CD8-positive, alpha-beta memory T cell (primary cell): ENCODE measurements at regions not wholly inside any gene's neighbourhood (a gene's known extent, or its start where the extent isn't known, plus 50 kb on each side); places are given as distances from the start of the nearest gene placed in this dataset.
"Not testable (repeated sequence)": the region's sequence is repeated elsewhere in the genome, so short reads cannot be mapped to it uniquely, and the experiment has no call there.

Source experiments
- CTCF ChIA-PET: fragments of 350-600 bp; sonication (Branson Sonifier 250); formaldehyde crosslinking; loops from one replicate; lab custom pipeline; 2021; ENCODE audit warnings: antibody characterized with exemption; lab: Charles Lee
- POLR2A ChIA-PET: fragments of 350-600 bp; sonication (Branson Sonifier 250); formaldehyde crosslinking; loops from one replicate; lab custom pipeline; 2021; ENCODE audit warnings: antibody characterized with exemption; lab: Charles Lee
- DNase-seq, 5 donors: peaks; one replicate each; pipeline versions ENCODE4 v3.0.0 to v3.0.0-alpha.2; 2020 to 2022; ENCODE audit warnings: mixed read lengths in 1 of 5
- H3K27ac ChIP-seq: one replicate; pipeline ENCODE4 v1.7.0; 2013; ENCODE audit warnings: low read depth, mild to moderate bottlenecking, low read length, moderate library complexity
- H3K27me3 ChIP-seq: 2 replicates; pipeline ENCODE4 v1.7.0; 2013; ENCODE audit warnings: low read length, mild to moderate bottlenecking; ENCODE audit not compliant: insufficient read depth, poor library complexity, severe bottlenecking
- H3K36me3 ChIP-seq: 2 replicates; pipeline ENCODE4 v1.7.0; 2013; ENCODE audit warnings: mild to moderate bottlenecking, low read length, moderate library complexity; ENCODE audit not compliant: insufficient read depth
- H3K4me1 ChIP-seq: 2 replicates; pipeline ENCODE4 v1.7.0; 2013; ENCODE audit warnings: mild to moderate bottlenecking, low read length, moderate library complexity; ENCODE audit not compliant: insufficient read depth
- H3K4me3 ChIP-seq: 2 replicates; pipeline ENCODE4 v1.7.0; 2013; ENCODE audit warnings: mild to moderate bottlenecking, low read length
- H3K9me3 ChIP-seq: 2 replicates; pipeline ENCODE4 v1.7.0; 2013; ENCODE audit warnings: mild to moderate bottlenecking, low read length
- H3K27ac Mint-ChIP-seq, 8 donors: one replicate each; pipeline ENCODE4 v1.8.0; 2020 to 2021; ENCODE audit warnings: mixed read lengths in 8 of 8, mild to moderate bottlenecking in 6 of 8, inconsistent platforms in 3 of 8, moderate library complexity in 3 of 8
- H3K27me3 Mint-ChIP-seq, 2 donors: one replicate each; pipeline ENCODE4 v1.8.0; 2020 to 2021; ENCODE audit warnings: mixed read lengths in 2 of 2, mild to moderate bottlenecking in 1 of 2, moderate library complexity in 1 of 2
- H3K36me3 Mint-ChIP-seq, 3 donors: one replicate each; pipeline ENCODE4 v1.8.0; 2020 to 2021; ENCODE audit warnings: mixed read lengths in 3 of 3, inconsistent platforms in 1 of 3, mild to moderate bottlenecking in 1 of 3
- H3K4me1 Mint-ChIP-seq, 3 donors: one replicate each; pipeline ENCODE4 v1.8.0; 2020 to 2021; ENCODE audit warnings: mixed read lengths in 3 of 3, inconsistent platforms in 1 of 3, mild to moderate bottlenecking in 1 of 3
- H3K4me3 Mint-ChIP-seq, 7 donors: one replicate each; pipeline ENCODE4 v1.8.0; 2020 to 2021; ENCODE audit warnings: mixed read lengths in 7 of 7, mild to moderate bottlenecking in 6 of 7, moderate library complexity in 4 of 7, inconsistent platforms in 2 of 7
- H3K9me3 Mint-ChIP-seq, 5 donors: one replicate each; pipeline ENCODE4 v1.8.0; 2020 to 2022; ENCODE audit warnings: mixed read lengths in 5 of 5, mild to moderate bottlenecking in 3 of 5, moderate library complexity in 2 of 5, inconsistent platforms in 1 of 5

GRCh38 chr6:93676581-93676980 is 257.2 kb upstream of the EPHA7 start:
- H3K27ac Mint-ChIP-seq = no peak overlapping the region
- DNase-seq = no peak
- H3K4me1 Mint-ChIP-seq = no peaks in the 10 kb centered on the region
- H3K9me3 Mint-ChIP-seq = peaks cover 0 to 6% (median 0%) of the 10 kb centered on the region in 5 donors
- H3K36me3 Mint-ChIP-seq = no peaks in the 10 kb centered on the region
- no peaks in the 10 kb centered on the region for H3K4me1 ChIP-seq
- H3K27me3 Mint-ChIP-seq = no peaks in the 10 kb centered on the region
- ChIA-PET POLR2A (no interaction called here), CTCF (no interaction called here)
- H3K9me3 ChIP-seq = no peaks in the 10 kb centered on the region
- H3K27me3 ChIP-seq = no peaks in the 10 kb centered on the region
- H3K36me3 ChIP-seq = no peaks in the 10 kb centered on the region
- H3K27ac ChIP-seq = no peak overlapping the region
- no peak overlapping the region for H3K4me3 Mint-ChIP-seq
- H3K4me3 ChIP-seq = no peak overlapping the region

DNA sequence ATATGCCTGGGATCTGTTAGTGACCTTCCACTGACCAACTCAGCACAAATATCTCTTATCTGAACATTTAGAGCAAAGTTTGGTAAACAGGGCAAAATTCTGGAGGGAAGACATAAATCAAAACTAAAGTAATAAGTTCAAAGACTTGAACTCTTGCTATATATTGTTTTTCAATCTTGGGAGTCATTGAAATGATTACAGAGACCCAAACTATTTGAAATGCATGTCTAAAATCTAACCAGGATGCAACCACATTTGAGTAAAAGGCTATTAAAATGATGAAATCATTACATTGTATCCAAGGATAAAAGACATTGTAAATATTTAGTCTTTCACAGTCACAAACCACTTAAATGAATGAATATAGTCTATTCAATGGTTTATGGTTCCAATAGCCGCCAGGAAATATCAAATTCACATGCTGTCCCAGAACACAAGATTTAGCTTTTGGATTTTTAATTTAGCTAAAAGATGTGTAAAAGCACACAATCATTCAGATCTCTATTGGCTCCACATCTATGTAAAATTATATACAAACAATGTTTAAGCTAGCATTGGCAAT is 256.6 kb upstream of the EPHA7 start:
- Mint-ChIP-seq H3K4me3 (no peak overlapping the region), H3K9me3 (peaks cover 0 to 5% (median 2%) of the 10 kb centered on the region in 5 donors), H3K36me3 (no peaks in the 10 kb centered on the region), H3K27ac (no peak overlapping the region), H3K27me3 (no peaks in the 10 kb centered on the region), H3K4me1 (no peaks in the 10 kb centered on the region)
- Histone ChIP-seq H3K27me3 (no peaks in the 10 kb centered on the region), H3K27ac (no peak overlapping the region), H3K9me3 (no peaks in the 10 kb centered on the region), H3K4me3 (no peak overlapping the region), H3K36me3 (no peaks in the 10 kb centered on the region), H3K4me1 (no peaks in the 10 kb centered on the region)
- no peak for DNase-seq
- ChIA-PET POLR2A (no interaction called here), CTCF (no interaction called here)

GRCh38 chr6:93663111-93663510 is 243.8 kb upstream of the EPHA7 start:
- CTCF ChIA-PET = no interaction called here
- Histone ChIP-seq H3K4me3 (no peak overlapping the region), H3K27me3 (no peaks in the 10 kb centered on the region), H3K4me1 (no peaks in the 10 kb centered on the region), H3K36me3 (no peaks in the 10 kb centered on the region), H3K9me3 (no peaks in the 10 kb centered on the region), H3K27ac (no peak overlapping the region)
- H3K9me3 Mint-ChIP-seq = peaks cover 2 to 16% (median 3%) of the 10 kb centered on the region in 5 donors
- no peaks in the 10 kb centered on the region for H3K36me3 Mint-ChIP-seq
- H3K27me3 Mint-ChIP-seq = no peaks in the 10 kb centered on the region
- no peak overlapping the region for H3K27ac Mint-ChIP-seq
- no peak for DNase-seq
- H3K4me3 Mint-ChIP-seq = no peak overlapping the region
- POLR2A ChIA-PET = no interaction called here
- no peaks in the 10 kb centered on the region for H3K4me1 Mint-ChIP-seq

GRCh38 chr6:93654548-93654947 is 235.2 kb upstream of the EPHA7 start:
- CTCF ChIA-PET = no interaction called here
- H3K27ac Mint-ChIP-seq = no peak overlapping the region

DNA sequence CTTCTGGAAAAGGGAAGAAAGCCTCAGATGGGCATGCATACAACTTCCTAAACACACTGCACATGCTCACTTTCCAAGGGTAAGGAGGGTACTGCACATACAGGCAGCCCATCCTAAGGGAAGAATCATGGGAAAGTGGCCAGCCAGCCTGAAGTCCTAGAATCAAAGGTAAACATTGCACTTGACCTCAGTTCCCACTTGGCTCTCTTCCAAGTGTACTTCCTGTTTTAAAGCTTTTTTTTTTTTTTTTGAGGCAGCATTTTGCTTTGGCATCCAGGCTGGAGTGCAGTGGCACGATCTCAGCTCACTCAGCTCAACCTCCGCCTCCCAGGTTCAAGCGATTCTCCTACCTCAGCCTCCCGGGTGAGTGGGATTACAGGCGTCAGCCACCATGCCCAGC is 225.3 kb upstream of the EPHA7 start:
- POLR2A ChIA-PET = no interaction called here
- no peaks in the 10 kb centered on the region for H3K36me3 ChIP-seq
- Mint-ChIP-seq H3K9me3 (peaks cover 5 to 28% (median 10%) of the 10 kb centered on the region in 5 donors), H3K27ac (no peak overlapping the region), H3K27me3 (no peaks in the 10 kb centered on the region), H3K4me3 (no peak overlapping the region), H3K4me1 (no peaks in the 10 kb centered on the region), H3K36me3 (no peaks in the 10 kb centered on the region)
- no peak overlapping the region for H3K4me3 ChIP-seq
- CTCF ChIA-PET = no interaction called here
- H3K4me1 ChIP-seq = no peaks in the 10 kb centered on the region
- no peak overlapping the region for H3K27ac ChIP-seq
- no peak for DNase-seq
- no peaks in the 10 kb centered on the region for H3K27me3 ChIP-seq
- no peaks in the 10 kb centered on the region for H3K9me3 ChIP-seq

More at GRCh38 chr6:93654548-93654947, 235.2 kb upstream of the EPHA7 start:
- H3K9me3 ChIP-seq = no peaks in the 10 kb centered on the region
- Mint-ChIP-seq H3K9me3 (peaks cover 2 to 48% (median 4%) of the 10 kb centered on the region in 5 donors), H3K27me3 (no peaks in the 10 kb centered on the region), H3K36me3 (peaks cover 0 to 3% (median 0%) of the 10 kb centered on the region in 3 donors), H3K4me3 (no peak overlapping the region), H3K4me1 (no peaks in the 10 kb centered on the region)
- no peaks in the 10 kb centered on the region for H3K4me1 ChIP-seq
- no peaks in the 10 kb centered on the region for H3K27me3 ChIP-seq
- POLR2A ChIA-PET = no interaction called here
- no peak overlapping the region for H3K27ac ChIP-seq
- H3K36me3 ChIP-seq = no peaks in the 10 kb centered on the region
- no peak for DNase-seq
- H3K4me3 ChIP-seq = no peak overlapping the region

GRCh38 chr6:93639126-93639525 is 219.8 kb upstream of the EPHA7 start:
- no peaks in the 10 kb centered on the region for H3K36me3 ChIP-seq
- no peaks in the 10 kb centered on the region for H3K4me1 ChIP-seq
- H3K9me3 Mint-ChIP-seq = peaks cover 3 to 14% (median 9%) of the 10 kb centered on the region in 5 donors
- no peaks in the 10 kb centered on the region for H3K4me1 Mint-ChIP-seq
- H3K36me3 Mint-ChIP-seq = no peaks in the 10 kb centered on the region
- no peaks in the 10 kb centered on the region for H3K27me3 Mint-ChIP-seq
- no peak for DNase-seq
- no peak overlapping the region for H3K4me3 ChIP-seq
- H3K9me3 ChIP-seq = no peaks in the 10 kb centered on the region
- H3K27me3 ChIP-seq = no peaks in the 10 kb centered on the region
- ChIA-PET POLR2A (no interaction called here), CTCF (no interaction called here)
- no peak overlapping the region for H3K27ac Mint-ChIP-seq
- H3K27ac ChIP-seq = no peak overlapping the region
- H3K4me3 Mint-ChIP-seq = no peak overlapping the region

GRCh38 chr6:93636987-93637664 is 217.8 kb upstream of the EPHA7 start:
- H3K36me3 Mint-ChIP-seq, H3K36me3 ChIP-seq, H3K4me3 ChIP-seq, H3K4me1 Mint-ChIP-seq, H3K27me3 ChIP-seq, H3K27ac Mint-ChIP-seq, H3K4me3 Mint-ChIP-seq, H3K27ac ChIP-seq, POLR2A ChIA-PET, H3K4me1 ChIP-seq, DNase-seq, CTCF ChIA-PET, H3K9me3 Mint-ChIP-seq, H3K9me3 ChIP-seq, H3K27me3 Mint-ChIP-seq: not testable (repeated sequence)

- H3K36me3 ChIP-seq = no peaks in the 10 kb centered on the region
- H3K4me1 Mint-ChIP-seq = no peaks in the 10 kb centered on the region
- no peaks in the 10 kb centered on the region for H3K4me1 ChIP-seq
- ChIA-PET POLR2A (no interaction called here), CTCF (no interaction called here)
- peaks cover 3 to 14% (median 7%) of the 10 kb centered on the region in 5 donors for H3K9me3 Mint-ChIP-seq
- H3K9me3 ChIP-seq = no peaks in the 10 kb centered on the region
- no peaks in the 10 kb centered on the region for H3K27me3 Mint-ChIP-seq
- no peak overlapping the region for H3K27ac ChIP-seq
- no peaks in the 10 kb centered on the region for H3K36me3 Mint-ChIP-seq
- no peak overlapping the region for H3K4me3 ChIP-seq
- no peaks in the 10 kb centered on the region for H3K27me3 ChIP-seq
- no peak for DNase-seq
- H3K27ac Mint-ChIP-seq = no peak overlapping the region
- no peak overlapping the region for H3K4me3 Mint-ChIP-seq
These were observed 205.0 kb upstream of the EPHA7 start for GRCh38 chr6:93624408-93624807.
